ENCODE measurements at regions not wholly inside any gene's neighbourhood (a gene's known extent, or its start where the extent isn't known, plus 50 kb on each side); places are given as distances from the start of the nearest gene placed in this dataset.
"Not testable (repeated sequence)": the region's sequence is repeated elsewhere in the genome, so short reads cannot be mapped to it uniquely, and the experiment has no call there.

GRCh38 chrX:155728335-155728734 lies 115.6 kb upstream of the TMLHE start:
- not testable (repeated sequence) for TF ChIP-seq POLR2AphosphoS5, CTCF, POLR2A, EP300 (IDR thresholded peaks at IDR 0.05)

All from gastroesophageal sphincter (tissue), 3 donors.